ENCODE measurements at regions not wholly inside any gene's neighbourhood (a gene's known extent, or its start where the extent isn't known, plus 50 kb on each side); places are given as distances from the start of the nearest gene placed in this dataset.
"Not testable (repeated sequence)": the region's sequence is repeated elsewhere in the genome, so short reads cannot be mapped to it uniquely, and the experiment has no call there.

- H3K4me3 ChIP-seq; H3K27me3 ChIP-seq (replicated peaks); H3K4me1 ChIP-seq (replicated peaks); H3K27ac ChIP-seq; H3K36me3 ChIP-seq; DNase-seq (ENCODE audit: low read depth in 1 of 2, low spot score in 2 of 2); H3K9me3 ChIP-seq (replicated peaks): not testable (repeated sequence)
Observed at GRCh38 chr2:111262627-111263379, 142.1 kb downstream of the BCL2L11 start.

- not testable (repeated sequence) for H3K27me3 ChIP-seq (replicated peaks); DNase-seq (ENCODE audit: low read depth in 1 of 2, low spot score in 2 of 2); H3K4me3 ChIP-seq; H3K27ac ChIP-seq; H3K36me3 ChIP-seq; H3K9me3 ChIP-seq (replicated peaks); H3K4me1 ChIP-seq (replicated peaks)
Observed at GRCh38 chr2:111263380-111264017, 142.8 kb downstream of the BCL2L11 start.

- not testable (repeated sequence) for H3K27ac ChIP-seq; H3K4me1 ChIP-seq (replicated peaks); H3K36me3 ChIP-seq; H3K9me3 ChIP-seq (replicated peaks); H3K4me3 ChIP-seq; DNase-seq (ENCODE audit: low read depth in 1 of 2, low spot score in 2 of 2); H3K27me3 ChIP-seq (replicated peaks)
Observed at GRCh38 chr2:111264956-111265355, 144.2 kb downstream of the BCL2L11 start.

- not testable (repeated sequence) for DNase-seq (ENCODE audit: low read depth in 1 of 2, low spot score in 2 of 2); H3K9me3 ChIP-seq (replicated peaks)
Observed at GRCh38 chr2:111266556-111266955, 145.8 kb downstream of the BCL2L11 start.

GRCh38 chr2:111267038-111267437 lies 146.3 kb downstream of the BCL2L11 start:
- H3K27me3 ChIP-seq (replicated peaks); H3K4me1 ChIP-seq (replicated peaks); H3K27ac ChIP-seq; H3K4me3 ChIP-seq; H3K9me3 ChIP-seq (replicated peaks); DNase-seq (ENCODE audit: low read depth in 1 of 2, low spot score in 2 of 2); H3K36me3 ChIP-seq: not testable (repeated sequence)

More at GRCh38 chr2:111266556-111266955, 145.8 kb downstream of the BCL2L11 start:
- H3K27me3 ChIP-seq (replicated peaks); H3K4me3 ChIP-seq; H3K27ac ChIP-seq; H3K4me1 ChIP-seq (replicated peaks); H3K36me3 ChIP-seq: not testable (repeated sequence)

- DNase-seq (ENCODE audit: low read depth in 1 of 2, low spot score in 2 of 2); H3K4me3 ChIP-seq; H3K27me3 ChIP-seq (replicated peaks); H3K36me3 ChIP-seq; H3K27ac ChIP-seq; H3K9me3 ChIP-seq (replicated peaks); H3K4me1 ChIP-seq (replicated peaks): not testable (repeated sequence)
Observed at GRCh38 chr2:111269761-111270323, 149.1 kb downstream of the BCL2L11 start.

- not testable (repeated sequence) for DNase-seq (ENCODE audit: low read depth in 1 of 2, low spot score in 2 of 2); H3K27ac ChIP-seq; H3K36me3 ChIP-seq; H3K27me3 ChIP-seq (replicated peaks); H3K4me1 ChIP-seq (replicated peaks); H3K4me3 ChIP-seq; H3K9me3 ChIP-seq (replicated peaks)
Observed at GRCh38 chr2:111270569-111270968, 149.9 kb downstream of the BCL2L11 start.

GRCh38 chr2:111271647-111272304 lies 151.1 kb downstream of the BCL2L11 start:
- not testable (repeated sequence) for DNase-seq (ENCODE audit: low read depth in 1 of 2, low spot score in 2 of 2); H3K9me3 ChIP-seq (replicated peaks)

GRCh38 chr2:111273007-111273406 lies 152.3 kb downstream of the BCL2L11 start:
- H3K4me3 ChIP-seq; H3K27ac ChIP-seq; H3K4me1 ChIP-seq (replicated peaks); H3K9me3 ChIP-seq (replicated peaks); H3K27me3 ChIP-seq (replicated peaks); H3K36me3 ChIP-seq; DNase-seq (ENCODE audit: low read depth in 1 of 2, low spot score in 2 of 2): not testable (repeated sequence)

More at GRCh38 chr2:111271647-111272304, 151.1 kb downstream of the BCL2L11 start:
- not testable (repeated sequence) for H3K4me1 ChIP-seq (replicated peaks); H3K36me3 ChIP-seq; H3K27ac ChIP-seq; H3K4me3 ChIP-seq; H3K27me3 ChIP-seq (replicated peaks)

GRCh38 chr2:111275047-111275853 lies 154.5 kb downstream of the BCL2L11 start:
- H3K9me3 ChIP-seq (replicated peaks); H3K36me3 ChIP-seq; H3K4me1 ChIP-seq (replicated peaks); DNase-seq (ENCODE audit: low read depth in 1 of 2, low spot score in 2 of 2); H3K4me3 ChIP-seq; H3K27ac ChIP-seq; H3K27me3 ChIP-seq (replicated peaks): not testable (repeated sequence)

- H3K4me1 ChIP-seq (replicated peaks); DNase-seq (ENCODE audit: low read depth in 1 of 2, low spot score in 2 of 2); H3K9me3 ChIP-seq (replicated peaks); H3K36me3 ChIP-seq; H3K4me3 ChIP-seq; H3K27me3 ChIP-seq (replicated peaks); H3K27ac ChIP-seq: not testable (repeated sequence)
Observed at GRCh38 chr2:111275854-111276171, 155.1 kb downstream of the BCL2L11 start.

- H3K4me1 ChIP-seq (replicated peaks); H3K4me3 ChIP-seq; H3K9me3 ChIP-seq (replicated peaks); H3K36me3 ChIP-seq; DNase-seq (ENCODE audit: low read depth in 1 of 2, low spot score in 2 of 2); H3K27ac ChIP-seq; H3K27me3 ChIP-seq (replicated peaks): not testable (repeated sequence)
Observed at GRCh38 chr2:111278133-111278532, 157.4 kb downstream of the BCL2L11 start.

GRCh38 chr2:111280709-111281286 lies 160.1 kb downstream of the BCL2L11 start:
- not testable (repeated sequence) for DNase-seq (ENCODE audit: low read depth in 1 of 2, low spot score in 2 of 2); H3K4me1 ChIP-seq (replicated peaks); H3K27me3 ChIP-seq (replicated peaks)

More at GRCh38 chr2:111280709-111281286, 160.1 kb downstream of the BCL2L11 start:
- not testable (repeated sequence) for H3K9me3 ChIP-seq (replicated peaks); H3K4me3 ChIP-seq; H3K36me3 ChIP-seq; H3K27ac ChIP-seq

All from SJSA1 (cell line).